ENCODE measurements at regions not wholly inside any gene's neighbourhood (a gene's known extent, or its start where the extent isn't known, plus 50 kb on each side); places are given as distances from the start of the nearest gene placed in this dataset.
"Not testable (repeated sequence)": the region's sequence is repeated elsewhere in the genome, so short reads cannot be mapped to it uniquely, and the experiment has no call there.

GRCh38 chr14:87055007-87055406 is 938.0 kb downstream of the GALC start:
- DNase-seq (ENCODE audit: low read depth): no peak

GRCh38 chr14:87052646-87053225 is 940.2 kb downstream of the GALC start:
- no peak for DNase-seq (ENCODE audit: low read depth)

GRCh38 chr14:87050421-87050820 is 942.6 kb downstream of the GALC start:
- DNase-seq (ENCODE audit: low read depth): no peak

- no peak for DNase-seq (ENCODE audit: low read depth)
Observed at GRCh38 chr14:87049950-87050349, 943.0 kb downstream of the GALC start.

GRCh38 chr14:87046960-87047359 is 946.0 kb downstream of the GALC start:
- no peak for DNase-seq (ENCODE audit: low read depth)

GRCh38 chr14:87045956-87046355 is 947.0 kb downstream of the GALC start:
- no peak for DNase-seq (ENCODE audit: low read depth)

- no peak for DNase-seq (ENCODE audit: low read depth)
Observed at GRCh38 chr14:87045246-87045645, 947.7 kb downstream of the GALC start.

GRCh38 chr14:87044807-87045206 is 948.2 kb downstream of the GALC start:
- DNase-seq (ENCODE audit: low read depth): no peak

- DNase-seq (ENCODE audit: low read depth): no peak
Observed at GRCh38 chr14:87043667-87044200, 949.2 kb downstream of the GALC start.

- no peak for DNase-seq (ENCODE audit: low read depth)
Observed at GRCh38 chr14:87042354-87042753, 950.6 kb downstream of the GALC start.

GRCh38 chr14:87041290-87042020 is 951.5 kb downstream of the GALC start:
- no peak for DNase-seq (ENCODE audit: low read depth)

- DNase-seq (ENCODE audit: low read depth): no peak
Observed at GRCh38 chr14:87034680-87035079, 958.3 kb downstream of the GALC start.

GRCh38 chr14:87030197-87030596 is 962.8 kb downstream of the GALC start:
- no peak for DNase-seq (ENCODE audit: low read depth)

- DNase-seq (ENCODE audit: low read depth): not testable (repeated sequence)
Observed at GRCh38 chr14:87020106-87020505, 972.9 kb downstream of the GALC start.

GRCh38 chr14:87018294-87018693 is 974.7 kb downstream of the GALC start:
- no peak for DNase-seq (ENCODE audit: low read depth)

GRCh38 chr14:87017335-87017734 is 975.6 kb downstream of the GALC start:
- no peak for DNase-seq (ENCODE audit: low read depth)

- DNase-seq (ENCODE audit: low read depth): no peak
Observed at GRCh38 chr14:87014856-87015255, 978.1 kb downstream of the GALC start.

- DNase-seq (ENCODE audit: low read depth): no peak
Observed at GRCh38 chr14:87013583-87013982, 979.4 kb downstream of the GALC start.

GRCh38 chr14:87008965-87009364 is 984.0 kb downstream of the GALC start:
- DNase-seq (ENCODE audit: low read depth): no peak

GRCh38 chr14:87005280-87005679 is 987.7 kb downstream of the GALC start:
- no peak for DNase-seq (ENCODE audit: low read depth)

- DNase-seq (ENCODE audit: low read depth): no peak
Observed at GRCh38 chr14:87002776-87003175, 990.2 kb downstream of the GALC start.

- DNase-seq (ENCODE audit: low read depth): no peak
Observed at GRCh38 chr14:87001333-87001732, 991.6 kb downstream of the GALC start.

- DNase-seq (ENCODE audit: low read depth): no peak
Observed at GRCh38 chr14:87000081-87000480, 992.9 kb downstream of the GALC start.

All from RPMI7951 (cell line).